NCI-H1092 treated with DMSO at 0.1 percent for 48 hours (cell line): ENCODE measurements at regions not wholly inside any gene's neighbourhood (a gene's known extent, or its start where the extent isn't known, plus 50 kb on each side); places are given as distances from the start of the nearest gene placed in this dataset.

Source experiments
- DNase-seq: peaks from one replicate; lab custom pipeline; 2025; lab: John Stamatoyannopoulos, UW

DNA sequence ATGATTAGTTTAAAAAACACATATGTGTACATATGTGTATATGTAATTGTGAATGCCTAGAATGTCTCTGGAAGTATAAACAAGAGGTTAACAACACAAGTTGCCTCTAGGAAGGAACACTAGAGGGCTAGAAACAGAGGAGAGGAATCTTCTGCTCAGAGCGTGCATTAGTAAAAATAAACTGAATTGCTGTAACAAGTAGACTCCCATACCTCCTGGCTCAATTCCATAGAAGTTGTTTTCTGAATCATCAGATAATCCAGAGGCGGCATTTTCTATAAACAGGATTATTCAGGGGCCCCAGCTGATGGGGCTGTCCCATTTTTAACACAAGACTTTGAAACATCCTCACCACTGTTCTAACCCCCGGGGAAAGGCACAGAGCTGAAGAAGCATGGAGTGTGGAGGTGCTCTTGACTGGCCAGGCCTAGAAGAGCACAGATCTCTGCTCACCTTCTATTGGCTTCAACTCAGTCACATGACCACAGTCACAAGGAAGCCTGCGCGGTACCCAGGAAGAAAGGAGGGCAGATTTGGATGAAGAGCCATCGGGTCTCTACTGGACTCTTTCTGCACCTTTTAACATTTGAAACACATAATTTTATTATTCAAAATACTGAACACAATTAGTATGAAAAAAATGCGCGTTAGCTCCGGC is 145.7 kb downstream of the TLE3 start:
- no peak for DNase-seq

DNA sequence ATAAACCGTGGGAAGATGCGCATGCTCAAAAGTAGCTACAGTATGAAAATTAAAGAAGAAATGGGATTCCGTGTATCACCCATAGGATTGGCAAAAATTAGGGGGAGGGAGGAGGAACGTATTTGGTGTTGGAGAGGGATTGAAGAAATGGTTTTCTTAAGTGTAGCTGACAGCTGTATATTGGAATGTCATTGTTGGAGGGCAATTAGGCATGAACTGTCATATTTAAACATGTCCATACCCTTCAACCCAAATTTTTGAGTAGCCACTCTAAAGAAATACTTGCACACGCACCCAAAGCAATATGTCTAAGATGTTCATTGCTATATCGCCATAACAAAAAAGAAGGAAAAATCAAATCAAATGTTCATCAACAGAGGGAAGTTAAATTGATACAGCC is 144.7 kb downstream of the TLE3 start:
- no peak for DNase-seq

DNA sequence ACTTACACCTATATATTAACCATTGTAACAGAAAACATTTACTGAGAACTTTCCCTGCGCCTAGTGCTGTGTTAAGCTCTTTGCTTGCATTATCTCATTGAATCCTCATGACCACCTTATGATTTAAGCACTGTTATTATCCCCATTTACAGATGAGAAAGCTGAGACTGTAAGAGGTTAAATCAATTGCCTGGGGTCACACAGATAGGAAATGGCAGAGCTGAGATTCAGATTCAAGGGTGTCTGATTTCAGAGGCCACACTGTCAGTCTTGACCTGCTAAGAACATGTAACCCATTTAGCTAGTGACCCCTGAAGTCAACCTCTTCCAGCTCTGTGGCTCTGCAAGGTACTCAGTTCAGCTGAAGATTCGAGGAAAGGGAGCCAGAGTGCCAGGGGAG is 143.9 kb downstream of the TLE3 start:
- DNase-seq = no peak

DNA sequence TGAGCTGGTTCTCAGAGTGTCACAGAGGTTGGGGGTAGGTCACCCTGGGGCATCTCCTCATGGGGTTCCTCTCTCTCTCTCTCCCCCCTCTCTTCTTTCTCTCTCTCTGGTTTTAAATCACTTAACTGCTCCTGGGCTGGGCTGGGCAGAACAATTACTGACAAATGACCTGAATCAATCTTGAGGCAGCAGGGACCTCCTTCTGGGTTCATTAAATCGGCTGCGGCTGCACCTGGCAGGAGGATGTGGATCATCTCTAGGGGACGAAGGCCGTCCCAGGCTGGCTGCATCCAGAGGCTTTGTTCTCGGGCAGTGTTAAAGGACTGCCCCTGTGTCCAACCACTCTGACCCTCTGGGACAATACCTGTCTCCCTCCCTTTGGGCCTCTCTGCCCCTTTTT is 143.1 kb downstream of the TLE3 start:
- no peak for DNase-seq

DNA sequence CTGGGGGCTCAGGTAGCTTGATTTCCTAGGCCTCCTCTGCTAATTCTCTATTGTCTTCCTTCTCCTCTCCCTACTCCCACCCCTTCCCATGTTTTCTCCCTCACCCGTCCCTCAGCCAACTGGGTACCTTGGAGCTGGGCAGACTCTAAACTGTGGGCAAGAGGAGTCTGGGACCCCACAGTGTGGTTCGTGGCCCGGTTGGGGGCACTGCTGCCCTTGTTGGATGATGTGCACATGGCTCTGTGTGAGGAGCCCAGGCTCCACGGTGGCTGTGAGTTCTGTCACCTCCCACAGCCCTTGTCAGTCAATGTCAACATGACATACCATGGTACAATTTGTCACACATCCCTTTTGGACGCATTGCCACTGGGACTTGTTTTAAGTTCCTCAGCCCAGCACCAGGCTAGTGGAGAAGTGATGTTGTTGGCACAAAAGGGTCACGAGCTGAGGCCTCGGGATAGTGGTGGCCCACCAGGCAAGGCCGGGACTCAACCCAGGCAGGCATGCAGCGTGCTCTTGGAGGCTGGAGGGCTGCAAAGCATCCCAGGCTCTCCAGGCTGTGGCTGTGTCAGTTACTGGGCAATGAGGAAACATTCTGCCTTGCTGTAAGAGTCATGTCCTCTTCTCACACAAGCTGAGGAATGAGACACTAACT is 142.3 kb downstream of the TLE3 start:
- DNase-seq = no peak

DNA sequence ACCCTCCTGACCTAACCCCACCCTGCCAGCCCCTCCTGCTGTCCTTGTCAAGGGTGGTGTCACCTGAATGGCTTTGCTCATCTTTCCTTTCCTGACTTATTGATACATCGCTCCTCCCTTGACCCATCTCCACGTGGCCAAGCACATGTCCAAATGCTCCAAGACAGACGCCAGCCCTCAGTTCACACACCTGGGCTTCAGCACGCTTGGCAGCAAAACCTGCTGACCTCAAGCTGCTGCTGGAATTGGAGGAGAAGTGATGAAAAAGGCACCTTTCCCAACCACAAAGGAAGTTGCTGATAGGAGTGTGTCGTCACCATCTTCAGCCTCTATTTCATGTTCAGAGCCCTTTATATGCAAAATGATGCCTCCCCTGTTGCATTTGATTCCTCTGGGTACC is 141.3 kb downstream of the TLE3 start:
- DNase-seq = no peak

DNA sequence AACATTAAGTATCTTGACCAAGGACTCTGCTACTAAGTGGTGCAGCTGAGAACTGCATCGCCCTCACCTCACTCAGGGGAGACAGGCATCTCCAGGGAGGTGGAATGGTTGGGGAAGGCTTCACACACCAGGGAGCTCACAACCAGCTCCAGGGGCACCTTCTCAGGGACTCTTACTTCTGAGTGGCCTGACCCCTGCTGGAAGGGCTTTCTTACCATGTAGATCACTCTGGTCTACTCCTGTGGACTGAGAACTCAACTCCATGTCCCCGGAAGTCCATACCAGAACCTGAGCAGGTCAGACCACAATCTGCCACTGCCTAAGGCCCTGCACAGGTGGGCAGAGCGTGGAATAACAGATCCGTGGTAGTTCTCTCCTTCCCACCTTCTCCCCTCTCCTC is 140.5 kb downstream of the TLE3 start:
- DNase-seq = no peak

DNA sequence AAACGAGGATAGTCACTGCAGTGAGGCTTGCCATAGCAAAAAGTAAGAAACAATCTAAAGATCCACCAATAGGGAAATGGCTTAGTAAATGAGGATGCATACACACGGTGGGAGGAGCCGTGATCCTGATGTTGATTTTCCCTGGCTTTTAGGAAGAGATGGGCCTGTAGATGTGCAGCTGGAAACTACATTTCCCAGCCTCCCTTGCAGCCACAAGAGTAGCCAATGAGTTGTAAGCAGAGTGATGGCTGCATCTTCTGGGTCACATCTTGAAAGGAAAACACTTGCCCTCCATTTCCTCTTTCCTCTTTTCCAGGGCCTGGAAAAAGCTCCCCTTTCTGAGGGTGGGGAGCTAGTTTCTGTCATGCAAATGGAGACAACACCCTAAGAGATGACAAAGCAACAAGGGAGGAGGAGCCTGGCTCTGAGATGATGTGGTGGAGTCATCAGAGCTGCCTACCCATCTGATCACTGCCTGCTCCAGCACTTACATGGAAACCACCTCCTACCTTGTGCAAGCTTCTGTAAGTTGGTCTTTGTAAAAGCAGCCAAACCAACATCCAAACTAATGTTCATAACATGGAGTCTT is 139.1 kb downstream of the TLE3 start:
- no peak for DNase-seq

DNA sequence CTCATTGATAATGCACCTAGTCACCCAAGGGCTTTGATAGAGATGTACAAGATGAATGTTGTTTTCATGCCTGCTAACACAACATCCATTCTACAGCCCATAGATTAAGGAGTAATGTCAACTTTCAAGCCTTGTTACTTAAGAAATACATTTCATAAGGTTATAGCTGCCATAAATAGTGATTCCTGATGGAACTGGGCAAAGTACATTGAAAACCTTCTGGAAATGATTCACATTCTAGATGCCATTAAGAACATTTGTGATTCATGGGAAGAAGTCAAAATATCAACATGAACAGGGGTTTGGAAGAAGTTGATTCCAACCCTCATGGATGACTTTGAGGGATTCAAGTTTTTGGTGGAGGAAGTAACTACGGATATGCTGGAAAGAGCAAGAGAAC is 135.2 kb downstream of the TLE3 start:
- no peak for DNase-seq

DNA sequence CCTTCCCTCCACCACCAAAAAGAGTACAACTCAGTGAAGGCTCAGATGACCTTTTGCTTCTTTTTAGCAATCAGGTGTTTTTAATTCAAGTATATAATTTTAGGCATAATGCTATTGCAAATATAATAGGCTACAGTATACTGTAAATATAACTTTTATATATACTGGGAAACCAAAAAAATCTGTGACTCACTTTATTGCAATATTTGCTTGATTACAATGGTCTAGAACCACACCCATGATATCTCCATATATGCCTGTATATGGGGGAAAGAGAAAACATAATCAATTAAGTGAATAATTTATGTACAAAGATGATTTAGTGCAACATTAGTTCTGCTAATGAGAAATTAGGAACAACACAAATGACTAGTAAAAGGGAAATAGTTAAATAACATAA is 134.3 kb downstream of the TLE3 start:
- no peak for DNase-seq

DNA sequence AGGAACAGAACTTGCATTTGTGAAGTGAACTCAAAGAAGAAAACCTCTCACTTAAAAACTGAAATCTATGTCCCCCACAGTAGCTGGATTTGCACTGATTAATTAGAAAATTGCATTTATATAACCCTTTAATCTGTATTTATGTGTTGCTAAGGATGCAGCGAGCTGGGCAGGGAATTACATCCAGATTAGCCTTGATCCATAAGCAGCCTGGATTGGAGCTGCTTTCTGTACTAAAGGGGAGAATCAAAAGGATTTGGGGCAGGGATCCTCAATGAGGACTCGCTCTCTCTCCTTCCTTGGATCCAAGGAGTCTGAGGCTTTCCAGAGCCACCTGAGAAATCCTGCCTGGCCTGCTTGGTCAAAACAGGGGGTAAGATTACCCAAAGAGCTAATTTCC is 125.9 kb downstream of the TLE3 start:
- DNase-seq = no peak

DNA sequence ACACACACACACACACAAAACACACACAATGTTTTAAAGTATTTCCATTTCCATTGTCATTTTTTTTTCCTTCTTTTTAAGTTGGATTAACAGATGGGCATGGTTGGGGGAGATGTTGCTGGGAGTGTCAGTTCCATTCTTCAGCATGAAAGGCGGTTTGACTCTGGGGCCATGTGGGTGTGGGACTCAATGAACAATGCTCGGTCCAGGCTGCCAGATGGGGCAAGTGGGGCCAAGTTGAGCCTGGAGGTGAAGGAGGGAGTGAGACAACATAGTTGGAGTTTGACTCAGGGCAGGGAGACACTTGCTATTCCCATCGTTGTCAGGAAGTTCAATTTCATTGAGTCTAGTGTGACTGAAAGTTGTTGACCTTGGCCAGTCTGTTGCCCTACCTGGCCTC is 125.3 kb downstream of the TLE3 start:
- no peak for DNase-seq

DNA sequence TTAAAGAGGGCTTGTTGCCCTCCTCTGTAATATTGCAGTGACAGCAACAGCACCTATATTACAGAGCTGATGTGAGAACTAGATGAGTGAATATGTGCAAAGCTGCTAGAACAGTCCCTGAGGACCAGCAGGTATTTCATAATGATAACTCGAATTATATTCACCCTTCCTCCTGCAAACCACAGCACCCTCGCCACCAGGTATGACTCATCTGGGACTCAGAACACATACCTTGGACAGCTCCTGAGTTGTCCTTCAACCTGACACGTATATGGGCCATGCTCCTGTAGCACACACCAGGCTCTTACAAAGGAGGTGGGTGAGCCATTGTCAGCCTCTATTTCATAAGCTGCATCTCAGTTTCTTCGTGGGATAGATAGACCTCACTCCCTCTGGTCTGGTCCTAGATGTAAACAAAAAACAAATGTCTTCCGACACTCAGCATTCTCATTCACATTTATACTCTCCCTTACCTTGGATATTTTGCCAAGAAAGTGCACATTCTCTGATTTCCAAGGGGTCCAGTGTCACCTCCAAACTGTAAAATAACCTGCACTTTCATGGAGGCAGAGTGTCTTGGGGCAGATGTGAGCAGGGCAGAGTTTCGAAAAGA is 124.5 kb downstream of the TLE3 start:
- DNase-seq = no peak

DNA sequence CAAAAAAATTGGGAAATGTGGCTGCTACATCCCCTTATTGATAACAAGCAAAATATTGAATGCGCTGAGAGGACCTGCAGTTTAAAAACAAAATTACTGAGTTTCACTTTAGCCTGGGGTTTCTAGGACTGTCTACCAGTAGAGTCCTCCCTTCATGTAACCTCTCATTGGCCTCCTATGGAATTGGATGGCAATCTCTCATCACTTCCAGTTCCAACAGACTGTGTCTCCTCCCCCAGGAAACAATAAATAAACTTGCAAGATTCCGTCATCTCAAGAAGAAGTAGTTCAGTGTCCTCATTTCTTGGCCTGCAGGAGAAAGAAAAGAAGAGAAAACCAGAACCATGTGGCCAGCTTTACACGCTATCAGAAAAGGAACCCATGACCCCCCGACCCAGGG is 123.8 kb downstream of the TLE3 start:
- DNase-seq = no peak

DNA sequence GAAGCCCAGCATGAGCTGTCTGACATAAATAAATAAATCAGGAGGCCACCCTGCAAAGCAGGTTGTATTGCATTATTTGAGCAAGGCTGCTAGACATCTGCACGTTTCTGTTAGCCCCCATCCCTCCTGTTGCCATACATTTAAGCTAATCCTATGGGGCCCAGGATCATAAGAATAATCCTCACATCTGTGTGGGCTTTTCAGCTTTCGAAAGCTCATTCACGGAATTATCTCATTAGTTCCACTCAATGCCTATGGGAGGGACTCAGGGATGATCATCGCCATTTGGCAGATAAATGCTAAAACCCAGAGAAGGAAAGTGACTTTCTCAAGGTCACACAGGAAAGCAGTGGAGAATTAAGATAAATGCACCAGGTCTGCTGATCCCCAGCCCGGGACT is 123.4 kb downstream of the TLE3 start:
- DNase-seq = no peak

DNA sequence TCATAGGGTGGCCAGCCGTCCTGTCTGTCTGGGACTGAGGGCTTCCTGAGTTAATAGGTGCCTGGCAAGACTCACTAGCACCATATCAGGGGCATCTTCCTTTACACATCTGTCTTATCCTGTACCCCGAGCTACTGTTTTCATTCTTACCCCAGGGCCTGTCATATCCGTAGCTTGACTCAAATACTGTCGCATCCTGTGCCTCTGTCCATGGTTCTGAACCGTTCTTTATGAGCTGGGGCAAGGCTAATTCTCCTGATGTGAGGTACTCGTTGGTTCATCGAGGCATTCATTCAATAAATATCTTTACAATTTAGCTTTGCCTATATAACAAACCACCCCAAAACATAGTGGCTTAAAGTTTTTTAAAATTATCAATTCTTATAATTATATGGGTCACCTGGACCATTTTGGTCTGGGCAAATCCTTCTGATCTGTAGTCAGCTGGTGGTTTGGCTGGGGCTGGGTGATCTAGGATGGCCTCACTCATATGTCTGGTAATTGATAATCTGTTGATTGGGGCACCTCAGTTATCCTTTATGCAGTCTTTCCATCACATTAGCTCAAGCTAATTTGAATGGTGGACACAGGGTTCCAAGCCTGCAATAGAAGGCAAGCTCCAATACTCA is 121.2 kb downstream of the TLE3 start:
- no peak for DNase-seq

DNA sequence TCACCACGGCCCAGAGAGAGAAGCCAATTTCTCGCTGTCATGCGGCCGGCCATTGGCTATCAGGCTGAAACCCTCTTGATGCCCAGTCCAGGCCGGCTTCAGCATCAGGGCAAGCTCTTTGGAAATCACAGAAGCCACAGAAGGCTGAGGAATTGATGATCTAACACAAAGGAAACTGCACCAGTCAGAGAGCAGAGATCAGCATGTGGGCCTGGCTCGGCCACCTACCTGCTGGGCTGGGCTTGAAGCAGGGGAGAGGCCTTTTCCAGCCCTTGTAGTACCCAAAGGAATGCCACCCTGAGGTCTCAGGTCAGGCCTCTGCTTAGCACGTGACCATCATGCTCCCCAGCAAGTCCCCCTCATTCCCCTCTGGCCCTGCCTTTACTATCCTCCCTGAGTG is 119.1 kb downstream of the TLE3 start:
- no peak for DNase-seq

DNA sequence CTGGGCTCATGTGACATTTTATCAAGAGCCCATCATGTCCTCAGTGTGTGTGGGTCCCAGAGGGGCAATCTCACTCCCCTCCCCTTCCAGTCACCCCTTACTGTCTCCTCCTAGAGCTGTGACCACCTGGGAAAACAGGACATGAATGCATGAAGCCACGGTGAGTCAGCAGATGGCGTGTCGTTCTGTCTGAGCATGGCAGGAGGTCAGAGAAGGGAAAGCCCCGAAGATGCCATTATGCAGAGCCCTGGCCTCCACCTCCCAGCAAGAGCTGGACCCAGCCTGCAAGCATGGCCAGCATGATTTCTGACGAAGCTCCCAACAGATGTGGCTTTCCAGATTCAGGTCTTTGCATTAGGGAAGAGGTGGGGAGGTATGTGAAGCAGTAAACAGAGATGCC is 118.5 kb downstream of the TLE3 start:
- no peak for DNase-seq

DNA sequence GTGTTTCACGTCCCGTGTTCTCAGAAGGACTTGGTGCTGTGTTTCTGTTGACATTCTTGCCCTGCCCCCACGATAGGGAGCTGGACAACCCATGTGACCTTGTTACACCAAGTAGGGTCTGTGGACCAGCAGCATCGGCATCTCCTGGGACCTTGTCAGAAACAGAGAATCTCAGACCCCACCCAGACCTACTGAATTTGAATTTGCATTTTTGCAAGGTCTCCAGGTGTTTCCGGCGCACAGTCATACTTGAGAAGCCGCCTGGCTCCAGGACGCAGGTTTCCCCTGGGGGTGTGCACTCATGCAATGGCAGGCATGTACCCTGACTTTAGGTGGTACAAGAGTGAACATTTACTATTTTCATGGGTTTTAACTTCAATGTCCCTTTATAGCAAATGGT is 117.9 kb downstream of the TLE3 start:
- no peak for DNase-seq

DNA sequence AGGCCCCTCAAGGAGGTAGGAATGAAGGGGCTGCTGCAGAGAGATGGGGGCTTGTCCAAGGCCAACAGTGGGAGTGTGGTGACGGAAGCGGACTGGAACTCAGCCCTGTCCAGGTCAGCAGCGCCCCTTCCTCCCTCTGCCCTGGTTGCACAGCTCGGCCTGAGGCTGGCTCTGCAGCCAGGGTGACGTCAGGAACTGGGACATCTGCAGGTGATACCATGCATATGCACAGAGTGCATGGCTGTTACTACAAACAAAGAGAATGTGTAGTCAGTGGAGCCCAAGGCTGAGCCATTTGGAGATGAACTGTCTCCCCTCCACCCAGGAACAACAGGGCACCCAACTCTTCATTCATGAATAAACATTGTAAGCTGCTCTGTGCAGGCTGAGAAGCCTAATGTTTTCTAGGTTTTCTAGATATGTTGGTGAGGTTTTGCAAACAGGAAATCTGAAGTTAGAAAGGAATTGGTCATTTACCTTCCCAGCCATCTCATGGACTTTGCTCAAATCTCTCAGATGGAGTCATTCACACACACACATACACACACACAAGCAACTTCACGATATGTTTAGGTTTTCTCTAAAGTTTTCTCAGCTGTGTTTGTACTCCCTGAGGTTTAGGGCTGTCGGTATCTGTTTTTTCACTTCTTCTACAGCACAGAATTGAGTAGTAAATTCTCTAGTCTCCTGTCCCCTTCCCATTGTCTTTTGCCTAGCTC is 117.2 kb downstream of the TLE3 start:
- DNase-seq = no peak

DNA sequence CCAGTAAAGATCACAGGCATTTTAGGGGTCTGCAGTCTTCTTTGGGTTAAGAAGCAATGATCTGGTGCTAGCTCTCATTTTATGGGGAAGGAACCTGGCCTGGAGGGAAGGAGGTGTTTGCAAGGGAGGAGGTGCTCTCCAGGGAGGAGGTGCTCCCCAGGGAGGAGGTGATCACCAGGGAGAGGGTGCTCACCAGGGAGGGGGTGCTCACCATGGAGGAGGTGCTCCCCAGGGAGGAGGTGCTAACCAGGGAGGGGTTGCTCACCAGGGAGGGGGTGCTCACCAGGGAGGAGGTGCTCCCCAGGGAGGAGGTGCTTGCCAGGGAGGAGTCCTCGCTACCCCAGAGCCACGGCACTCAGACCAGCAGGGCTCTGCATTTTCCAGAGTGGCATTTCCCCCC is 115.7 kb downstream of the TLE3 start:
- no peak for DNase-seq

DNA sequence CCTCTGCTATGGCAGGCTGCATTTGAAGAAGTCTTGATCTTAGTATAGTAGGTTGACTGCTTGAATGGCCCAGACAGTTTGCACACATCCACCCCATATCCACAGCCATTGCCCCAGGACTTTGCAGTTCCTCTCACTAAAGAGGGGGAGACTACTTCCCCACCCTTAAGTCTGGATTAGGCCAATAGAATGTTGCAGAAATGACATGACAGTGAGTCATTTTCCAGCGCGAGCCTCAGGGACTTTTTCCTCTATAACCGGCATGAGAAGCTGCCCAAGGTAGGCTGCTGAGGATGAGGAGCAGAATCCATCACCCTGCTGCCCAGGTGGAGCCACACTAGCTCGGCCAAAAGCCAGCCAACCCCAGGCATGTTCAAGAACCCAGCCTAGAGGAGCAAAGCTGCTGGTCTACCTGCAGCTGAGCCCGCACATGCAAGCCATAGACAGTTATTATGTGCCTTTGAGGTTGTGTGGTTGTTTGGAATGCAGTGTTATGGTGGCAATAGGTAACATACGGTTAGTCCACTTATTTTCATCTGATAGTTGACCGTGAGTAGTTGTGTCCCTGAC is 113.9 kb downstream of the TLE3 start:
- no peak for DNase-seq
